K562 (cell line): ENCODE measurements at regions not wholly inside any gene's neighbourhood (a gene's known extent, or its start where the extent isn't known, plus 50 kb on each side); places are given as distances from the start of the nearest gene placed in this dataset.

Experiments
- ARID2 ChIP-seq: fragments of 450-650 bp; IDR thresholded peaks from 2 replicates; pipeline ENCODE4 v1.6.1; 2017; ENCODE audit warnings: antibody characterized with exemption, mild to moderate bottlenecking
- ATF3 ChIP-seq, 2 experiments: fragments of 450-650 bp in 1 of 2; sonication (generic) in 1 of 2; formaldehyde crosslinking in 1 of 2; IDR thresholded peaks in 1 of 2; conservative IDR thresholded peaks in 1 of 2; 2 replicates each; pipeline versions ENCODE4 v1.6.1 to v1.8.1; 2016 to 2023; ENCODE audit warnings: mild to moderate bottlenecking in 2 of 2, moderate library complexity in 2 of 2, inconsistent platforms in 1 of 2, missing genetic modification reagents in 1 of 2
- CC2D1A ChIP-seq: fragments of 450-650 bp; IDR thresholded peaks from 2 replicates; pipeline ENCODE4 v1.6.1; 2017; ENCODE audit warnings: mild to moderate bottlenecking
- ELK1 ChIP-seq: sonication (generic); formaldehyde crosslinking; IDR thresholded peaks from 2 replicates; pipeline ENCODE4 v1.8.1; 2022; ENCODE audit warnings: missing genetic modification reagents
- GMEB1 ChIP-seq: fragments of 250-450 bp; sonication (Bioruptor Pico); IDR thresholded peaks from 2 replicates; pipeline ENCODE4 v1.4.0; 2020; ENCODE audit warnings: mild to moderate bottlenecking
- GTF2B ChIP-seq: IDR thresholded peaks from 2 replicates; pipeline ENCODE4 v1.6.1; 2011; ENCODE audit not compliant: insufficient read length; ENCODE audit errors: extremely low read depth
- HCFC1 ChIP-seq: IDR thresholded peaks from 2 replicates; pipeline ENCODE4 v1.6.1; 2012; ENCODE audit warnings: low read depth, low read length, improper control_type of control experiment
- HNRNPL ChIP-seq: fragments of 200-400 bp; formaldehyde crosslinking; IDR thresholded peaks from 2 replicates; pipeline ENCODE4 v1.6.1; 2017; ENCODE audit warnings: low read depth, mild to moderate bottlenecking, low read length
- MED1 ChIP-seq: sonication (generic); formaldehyde crosslinking; IDR thresholded peaks from 2 replicates; pipeline ENCODE4 v1.8.1; 2023; ENCODE audit warnings: missing genetic modification reagents, borderline replicate concordance
- MIER1 ChIP-seq: fragments of 450-650 bp; IDR thresholded peaks from 2 replicates; pipeline ENCODE4 v1.6.1; 2016; ENCODE audit warnings: antibody characterized with exemption, mild to moderate bottlenecking, low read depth
- NRF1 ChIP-seq, 2 experiments: fragments of 450-650 bp; IDR thresholded peaks in 1 of 2; conservative IDR thresholded peaks in 1 of 2; 2 replicates each; pipeline ENCODE4 v1.6.1; 2014; ENCODE audit warnings: mild to moderate bottlenecking in 2 of 2
- SMC3 ChIP-seq: conservative IDR thresholded peaks from 2 replicates; pipeline ENCODE4 v1.6.1; 2011; ENCODE audit warnings: low read depth, low read length, improper control_type of control experiment; ENCODE audit not compliant: insufficient read depth
- ZNF561 ChIP-seq: fragments of 450-650 bp; formaldehyde crosslinking; conservative IDR thresholded peaks from 2 replicates; pipeline ENCODE4 v1.4.0; 2020; ENCODE audit warnings: mild to moderate bottlenecking, moderate library complexity
- ZNF707 ChIP-seq: fragments of 250-450 bp; sonication (Bioruptor Pico); conservative IDR thresholded peaks from 2 replicates; pipeline ENCODE4 v1.8.0; 2022; ENCODE audit warnings: inconsistent platforms, mild to moderate bottlenecking, moderate library complexity
- ZZZ3 ChIP-seq: fragments of 450-650 bp; IDR thresholded peaks from 2 replicates; pipeline ENCODE4 v1.6.1; 2016; ENCODE audit warnings: antibody characterized with exemption, mild to moderate bottlenecking, moderate library complexity

GRCh38 chr3:33937628-33938027, 139.2 kb downstream of the PDCD6IP start (continued):
- TF ChIP-seq GMEB1 = no peak
- no peak for TF ChIP-seq CC2D1A
- no peak for TF ChIP-seq MED1 (CRISPR knock-in tag)
- no peak for TF ChIP-seq ARID2
- TF ChIP-seq HCFC1 = no peak
- no peak for TF ChIP-seq ZNF707
- no peak for TF ChIP-seq HNRNPL
- TF ChIP-seq ELK1 (CRISPR knock-in tag) = no peak
- no peak for TF ChIP-seq GTF2B
- no peak for TF ChIP-seq MIER1
- TF ChIP-seq ZNF561 (CRISPR knock-in tag) = no peak
- TF ChIP-seq ATF3 (IDR thresholded peaks at IDR 0.05) = peak; percentile 35; the same call in 1 of the 2 replicates
- no peak for TF ChIP-seq ATF3 (CRISPR knock-in tag; conservative IDR thresholded peaks at IDR 0.05)
- TF ChIP-seq ZZZ3 = no peak
- TF ChIP-seq SMC3 = no peak
- TF ChIP-seq NRF1 (conservative IDR thresholded peaks at IDR 0.05 in 1 of 2, IDR thresholded peaks at IDR 0.05 in 1 of 2) = no peak
